ENCODE measurements at regions not wholly inside any gene's neighbourhood (a gene's known extent, or its start where the extent isn't known, plus 50 kb on each side); places are given as distances from the start of the nearest gene placed in this dataset.
"Not testable (repeated sequence)": the region's sequence is repeated elsewhere in the genome, so short reads cannot be mapped to it uniquely, and the experiment has no call there.

DNA sequence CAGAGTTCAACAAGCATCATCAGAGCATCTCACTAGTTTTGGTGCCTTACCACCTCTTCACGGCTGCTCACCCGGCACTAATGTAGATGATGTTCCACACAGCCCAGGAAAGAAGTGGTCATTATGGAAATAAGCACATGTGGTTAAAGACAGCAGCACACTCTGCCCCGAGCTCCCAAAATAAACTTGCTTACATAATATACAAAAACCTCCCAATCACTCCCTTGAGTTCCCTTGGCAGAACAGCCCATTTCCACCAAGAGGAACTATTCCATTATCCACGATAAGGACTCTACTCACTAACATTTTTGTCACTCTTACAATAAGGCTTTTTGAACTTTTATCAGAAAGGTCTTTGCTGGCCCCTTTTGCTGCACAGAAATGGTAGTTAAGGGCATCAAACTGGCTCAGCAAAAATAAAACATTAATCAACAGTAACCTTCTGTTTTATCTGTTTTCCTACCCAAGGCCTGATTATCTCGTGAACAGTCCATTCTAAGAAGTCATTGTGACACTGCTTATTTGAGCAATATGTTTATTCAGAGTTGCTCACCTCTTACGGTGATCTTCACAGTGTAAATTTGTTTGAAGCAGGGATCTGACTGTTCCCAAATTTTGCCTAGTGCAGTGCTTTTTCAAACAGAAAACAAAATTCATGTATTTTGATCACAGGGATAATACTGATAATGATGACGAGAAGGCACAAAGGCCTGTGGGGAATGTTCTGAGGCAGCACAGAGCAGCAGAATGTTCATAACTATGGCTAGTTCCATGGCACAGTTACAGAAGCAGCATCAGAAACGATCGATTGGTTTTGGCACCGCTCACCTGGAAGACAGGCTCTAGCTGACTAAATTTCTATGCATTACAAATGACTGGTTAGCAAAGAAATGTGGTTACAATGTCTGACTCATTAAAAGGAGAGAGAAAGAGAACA, 399.8 kb upstream of the PIK3R1 start:
- DNase-seq (ENCODE audit: low read depth), result peak; percentile 30

DNA sequence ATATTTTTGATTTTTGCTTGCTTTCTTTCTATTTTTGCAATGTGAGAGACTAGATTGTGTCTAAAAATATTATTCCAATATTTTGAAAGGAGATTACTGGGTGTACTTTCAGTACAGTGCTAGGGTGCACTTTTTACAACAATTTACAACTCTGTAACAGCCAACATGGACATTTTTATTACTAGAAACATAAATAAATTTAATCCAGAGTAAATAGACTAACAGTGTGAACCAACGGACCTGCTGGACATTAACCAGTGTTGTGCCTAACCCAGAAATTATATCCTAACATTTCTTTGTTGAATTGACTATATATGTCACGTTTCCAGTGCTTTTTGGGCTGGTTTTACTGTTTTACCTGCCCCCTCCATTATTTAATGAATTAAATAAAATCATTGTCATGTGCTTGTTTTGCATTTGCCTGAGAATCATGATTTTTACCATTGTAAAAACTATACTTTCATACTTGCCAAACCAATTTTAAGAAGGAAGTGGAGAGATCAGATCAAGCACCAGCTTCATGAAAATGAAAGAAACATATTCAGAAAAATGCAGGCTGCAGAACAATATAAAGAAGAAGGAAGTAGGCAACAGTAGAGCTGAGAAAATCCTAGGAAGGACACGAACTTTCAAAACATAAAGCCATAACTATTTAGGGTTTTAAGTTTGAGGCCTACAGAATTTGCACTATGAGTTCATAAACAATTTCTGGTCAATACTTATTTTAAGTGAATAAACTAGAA, 400.8 kb upstream of the PIK3R1 start:
- no peak for DNase-seq (ENCODE audit: low read depth)

DNA sequence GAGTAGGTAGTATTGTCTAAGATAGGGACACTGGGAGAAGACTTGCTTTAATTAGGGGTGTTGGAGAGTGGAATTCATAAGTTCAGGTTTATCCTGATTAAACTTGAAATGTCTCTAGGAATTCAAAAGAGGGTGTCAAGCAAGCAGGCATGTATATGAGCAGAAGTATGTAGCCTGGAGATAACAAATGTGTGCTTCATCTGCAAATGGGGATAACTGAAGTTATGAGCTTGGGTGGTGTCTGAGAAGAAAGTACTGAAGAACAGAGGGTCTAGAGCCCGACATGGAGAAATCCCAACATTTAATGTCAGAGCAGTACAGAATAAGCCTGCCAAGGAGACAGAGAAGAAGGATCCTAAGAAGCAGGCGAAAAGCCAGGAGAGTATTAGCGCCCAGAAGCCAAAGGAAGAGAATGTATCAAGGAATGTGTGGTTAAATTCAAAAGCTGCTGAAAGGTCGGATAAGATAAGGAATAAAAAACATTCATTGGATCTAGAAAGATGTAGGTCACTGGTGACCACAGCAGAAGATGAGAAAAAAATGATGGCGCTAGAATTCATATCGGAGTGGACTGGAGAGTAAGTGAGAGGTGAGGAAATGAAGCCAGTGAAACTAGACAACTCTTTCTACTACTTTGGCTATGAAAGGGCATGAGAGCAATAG, 401.5 kb upstream of the PIK3R1 start:
- DNase-seq (ENCODE audit: low read depth), result no peak

DNA sequence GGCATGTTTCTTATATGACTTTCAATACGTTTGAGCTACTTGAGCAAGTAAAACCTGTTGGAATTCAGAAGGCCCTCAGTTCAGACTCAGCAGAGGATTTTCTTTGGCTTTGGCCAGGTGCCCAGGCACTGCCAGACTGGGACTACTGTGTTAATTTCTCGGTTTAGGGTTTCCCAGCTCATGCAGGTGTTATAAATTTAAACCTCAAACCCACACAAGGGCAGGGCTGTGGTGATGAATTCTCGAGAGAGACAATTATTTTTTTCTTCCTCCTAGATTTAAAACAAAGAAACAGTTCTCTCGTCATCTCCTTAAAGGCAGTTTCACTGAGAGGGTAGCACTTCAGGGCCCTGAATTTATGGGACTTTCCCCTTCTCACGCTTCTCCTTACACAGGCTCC, 406.0 kb upstream of the PIK3R1 start:
- DNase-seq (ENCODE audit: low read depth), result peak; percentile 27

DNA sequence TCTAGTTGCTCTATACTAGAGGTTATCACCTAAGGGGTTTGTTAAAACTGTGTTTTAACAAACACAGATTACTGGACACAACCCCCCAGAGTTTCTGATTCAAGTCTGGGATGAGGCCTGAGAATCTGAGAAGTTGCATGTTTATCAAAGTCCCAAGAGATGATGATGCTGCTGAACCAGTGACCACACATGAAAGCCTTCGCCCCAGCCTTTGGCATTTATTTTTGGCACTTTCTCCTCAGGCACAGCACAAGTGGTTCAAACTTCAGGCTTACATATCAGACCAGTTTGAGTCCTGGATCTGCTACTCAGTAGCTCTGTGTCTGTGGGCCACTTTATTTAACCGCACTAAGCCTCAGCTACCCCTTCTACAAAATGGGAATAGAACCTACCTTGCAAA, 407.2 kb upstream of the PIK3R1 start:
- no peak for DNase-seq (ENCODE audit: low read depth)

DNA sequence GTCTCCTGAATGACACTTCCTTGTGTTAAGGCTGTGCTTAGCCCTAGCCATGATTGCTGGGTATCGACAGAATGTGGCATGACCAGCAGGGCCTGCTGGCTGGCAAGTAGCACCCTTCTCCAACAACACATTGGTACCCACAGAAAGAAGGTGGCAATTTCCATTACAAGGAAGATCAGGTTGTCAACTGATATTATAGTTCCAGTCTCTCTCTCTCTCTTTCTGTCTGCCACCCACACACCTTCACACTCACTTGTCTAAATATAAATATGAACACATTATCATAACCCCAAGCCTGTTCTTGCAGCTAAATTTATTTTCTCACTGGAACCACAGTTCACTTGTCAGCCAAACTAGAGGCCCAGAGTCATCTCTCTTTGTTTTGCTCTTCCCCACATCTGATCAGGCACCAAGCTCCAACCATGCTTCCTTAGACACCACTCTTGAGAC, 408.1 kb upstream of the PIK3R1 start:
- no peak for DNase-seq (ENCODE audit: low read depth)

DNA sequence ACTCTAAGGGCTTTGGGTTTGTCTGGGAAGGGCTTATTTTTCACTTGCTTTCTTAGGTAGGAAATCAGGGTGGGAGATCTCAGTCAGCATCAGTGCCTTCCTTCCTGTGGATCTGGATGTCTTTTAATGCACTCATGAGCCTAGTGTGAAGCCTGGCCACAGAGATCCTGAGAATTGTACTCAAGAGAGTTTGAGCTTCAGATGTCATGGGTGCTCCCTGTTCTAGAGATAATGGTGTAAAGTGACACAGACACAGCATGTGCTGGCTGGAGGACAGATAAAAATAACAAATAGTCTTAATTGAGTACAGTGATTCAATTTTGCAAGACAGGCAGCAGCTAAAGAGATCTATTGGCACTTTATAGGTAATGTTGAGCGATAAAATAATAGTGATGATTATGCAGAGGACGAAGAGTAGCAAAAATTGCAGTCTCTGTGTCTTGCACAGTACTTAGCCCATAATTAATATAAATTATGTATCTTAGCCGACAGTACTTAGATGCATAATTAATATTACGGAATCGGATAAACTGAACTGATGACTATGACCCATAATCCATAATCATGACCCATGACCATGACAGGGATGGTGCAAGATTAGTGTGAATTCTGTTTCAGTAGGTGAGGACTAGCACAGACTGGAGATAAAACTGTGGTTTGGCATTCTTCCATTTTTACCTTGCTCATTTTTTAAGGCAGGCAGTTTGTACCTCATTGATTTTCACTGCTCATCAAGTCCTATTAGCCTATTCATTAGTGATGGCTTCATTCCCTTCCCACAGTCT, 408.7 kb upstream of the PIK3R1 start:
- no peak for DNase-seq (ENCODE audit: low read depth)

DNA sequence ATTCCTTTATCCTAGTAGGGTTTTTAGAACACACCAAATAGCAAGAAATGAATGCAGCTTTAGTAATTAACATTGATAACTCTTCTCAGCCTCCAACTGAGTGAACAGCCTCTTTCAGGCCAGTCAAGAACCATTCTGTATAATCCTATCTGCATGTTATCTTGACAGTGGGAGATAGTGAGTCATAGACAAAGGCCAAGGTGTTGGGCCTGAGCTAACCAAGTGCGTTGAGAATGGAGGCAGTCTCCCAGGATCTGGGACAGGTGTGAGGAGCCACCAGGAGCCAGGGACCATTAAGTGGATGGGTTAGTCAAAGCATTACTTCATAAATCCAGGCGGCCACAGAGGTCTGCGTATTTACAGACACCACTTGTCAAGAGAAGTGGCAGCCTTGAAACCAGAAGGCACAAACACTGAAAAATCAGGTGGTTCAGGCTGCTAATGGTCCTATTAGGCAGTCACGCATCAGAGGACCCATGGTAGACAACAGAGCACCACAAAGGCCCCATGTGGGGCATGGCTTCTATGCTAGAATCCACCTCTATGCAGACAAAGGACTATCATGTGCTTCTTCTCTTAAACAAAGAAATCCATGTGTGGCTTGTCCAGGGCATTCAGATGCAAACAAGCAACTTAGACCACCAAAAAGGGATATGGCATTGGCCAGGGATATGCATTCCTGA, 409.7 kb upstream of the PIK3R1 start:
- no peak for DNase-seq (ENCODE audit: low read depth)

DNA sequence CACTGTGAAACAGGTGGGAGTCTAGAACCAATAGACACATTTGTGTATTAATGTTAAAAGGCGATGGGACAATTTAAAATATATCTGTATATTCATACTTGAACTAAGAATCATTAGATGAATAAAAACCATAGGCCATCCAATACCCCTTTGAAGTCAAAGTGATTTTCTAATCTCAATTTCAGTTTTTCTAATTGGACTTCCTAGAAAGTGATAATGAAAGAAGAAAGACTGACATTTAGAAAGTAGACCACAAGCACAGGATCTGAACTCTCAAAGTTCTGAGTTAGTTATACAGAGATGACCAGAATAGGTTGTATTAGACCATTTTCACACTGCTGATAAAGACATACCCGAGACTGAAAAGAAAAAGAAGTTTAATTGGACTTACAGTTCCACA, 412.8 kb upstream of the PIK3R1 start:
- DNase-seq (ENCODE audit: low read depth), result no peak

DNA sequence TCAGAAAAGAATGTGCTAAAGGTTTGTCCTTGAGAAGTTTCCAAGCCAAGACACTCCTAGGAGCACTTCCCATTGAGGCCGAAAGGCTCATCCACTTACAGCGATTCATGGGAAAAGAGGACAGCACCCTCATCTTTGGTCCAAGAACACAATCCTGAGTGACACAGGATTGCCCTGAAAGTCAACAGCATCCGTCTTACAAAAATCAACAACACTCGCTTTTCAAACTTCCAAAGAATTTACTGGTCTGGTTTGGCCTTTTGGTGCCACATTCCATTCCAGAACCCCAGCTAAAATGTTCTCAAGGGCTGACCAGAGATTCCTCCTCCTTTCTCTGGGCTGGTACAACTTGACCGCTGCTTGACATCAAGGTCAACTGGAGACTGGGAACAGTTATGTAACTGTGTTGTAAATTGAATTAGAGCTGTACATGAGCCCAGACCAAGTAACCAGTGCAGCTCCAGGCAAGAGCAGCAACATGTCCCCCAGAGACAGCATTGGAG, 415.8 kb upstream of the PIK3R1 start:
- DNase-seq (ENCODE audit: low read depth), result no peak

DNA sequence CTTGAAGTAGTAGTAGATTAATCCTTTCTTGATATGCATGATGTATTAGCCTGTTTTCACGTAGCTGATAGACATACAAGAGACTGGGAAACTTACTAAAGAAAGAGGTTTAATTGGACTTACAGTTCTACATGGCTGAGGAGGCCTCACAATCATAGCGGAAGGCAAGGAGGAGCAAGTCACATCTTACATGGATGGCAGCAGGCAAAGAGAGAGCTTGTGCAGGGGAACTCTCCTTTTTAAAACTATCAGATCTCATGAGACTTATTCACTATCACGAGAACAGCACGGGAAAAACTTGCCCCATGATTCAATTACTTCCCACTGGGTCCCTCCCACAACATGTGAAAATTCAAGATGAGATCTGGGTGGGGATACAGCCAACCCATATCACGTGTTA, 417.1 kb upstream of the PIK3R1 start:
- DNase-seq (ENCODE audit: low read depth), result not testable (repeated sequence)

DNA sequence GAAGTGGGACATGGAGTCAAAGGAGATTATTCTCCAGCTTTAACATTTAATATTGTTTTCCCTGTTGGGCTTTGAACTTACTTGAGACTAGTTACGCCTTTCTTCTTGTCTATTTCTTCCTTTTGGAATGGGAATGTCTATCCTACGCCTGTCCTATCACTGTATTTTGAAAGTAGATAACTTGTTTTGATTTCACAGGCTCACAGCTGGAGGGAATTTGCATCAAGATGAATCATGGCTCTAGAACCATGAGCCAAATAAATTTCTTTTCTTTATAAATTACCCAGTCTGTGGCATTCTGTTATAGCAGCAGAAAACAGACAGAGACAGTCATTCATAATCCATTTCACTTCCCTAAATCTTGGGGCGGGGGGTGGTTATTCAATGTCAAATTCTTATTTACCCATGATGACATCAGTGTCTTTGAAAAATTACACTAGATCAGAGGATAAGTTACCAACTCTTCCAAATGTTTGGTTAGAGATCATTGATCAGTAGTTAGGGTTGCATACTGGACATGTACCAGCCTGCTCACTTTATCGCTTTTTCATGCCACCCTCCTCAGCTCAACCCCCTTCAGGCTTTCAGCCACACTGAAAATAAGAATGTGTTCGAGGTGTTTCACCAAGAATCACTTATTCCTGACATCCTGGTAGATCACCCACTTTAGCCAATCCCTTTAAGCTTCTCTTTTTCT, 419.6 kb upstream of the PIK3R1 start:
- DNase-seq (ENCODE audit: low read depth), result peak; percentile 13

DNA sequence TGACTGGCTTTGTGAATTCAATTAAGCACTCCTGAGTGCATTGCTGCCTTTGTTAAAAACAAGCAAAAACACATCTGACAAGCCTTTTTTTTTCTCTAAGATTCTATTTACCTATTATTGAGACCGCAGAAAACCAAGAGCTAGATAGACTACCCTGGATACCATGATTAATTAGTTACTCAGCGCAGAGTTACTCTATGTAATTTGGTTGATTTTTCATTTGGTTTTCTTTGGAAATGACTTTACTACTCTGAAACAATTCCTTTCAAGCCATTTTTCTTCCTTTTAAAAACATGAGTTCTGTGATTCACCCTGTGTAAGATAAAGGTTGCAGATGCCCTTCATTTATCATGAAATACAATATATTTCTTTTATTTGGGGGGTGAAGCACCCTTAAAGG, 421.6 kb upstream of the PIK3R1 start:
- DNase-seq (ENCODE audit: low read depth), result no peak

DNA sequence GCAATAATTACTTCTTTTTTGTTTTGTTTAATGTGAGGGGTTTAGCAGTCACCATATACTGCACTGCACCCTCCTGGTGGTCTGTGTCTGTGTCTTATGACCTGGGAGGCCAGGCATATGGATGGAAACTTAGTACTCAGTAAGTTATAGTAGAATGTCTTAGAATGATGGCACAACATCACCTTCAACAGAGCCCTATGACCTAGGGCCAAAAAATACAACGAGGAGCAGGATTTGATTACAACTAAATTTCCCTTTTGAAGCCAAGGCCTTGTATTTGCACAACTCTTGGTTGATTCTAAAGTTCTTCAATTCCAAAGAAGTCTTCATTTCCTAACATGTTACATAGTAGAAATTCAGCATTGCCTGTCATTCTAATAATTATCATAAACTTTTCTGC, 422.1 kb upstream of the PIK3R1 start:
- no peak for DNase-seq (ENCODE audit: low read depth)

DNA sequence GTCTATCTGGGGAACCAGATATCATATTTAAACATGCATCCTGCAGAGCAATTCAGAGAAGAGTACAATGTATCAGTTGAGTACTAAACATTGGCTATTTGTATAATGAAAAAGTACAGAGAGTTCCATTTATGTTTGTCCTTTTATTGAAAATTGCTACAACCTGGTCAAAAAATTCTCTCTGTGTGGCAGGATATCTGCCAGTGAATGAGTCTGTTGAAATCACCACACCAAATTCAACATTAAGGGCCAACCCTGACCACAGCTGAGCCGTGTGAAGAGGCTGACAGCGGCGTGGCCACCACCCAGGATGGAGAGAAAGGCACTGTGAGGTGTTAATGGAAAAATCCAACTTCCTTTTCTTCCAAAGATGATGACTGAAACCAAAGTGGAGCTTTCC, 422.7 kb upstream of the PIK3R1 start:
- no peak for DNase-seq (ENCODE audit: low read depth)

DNA sequence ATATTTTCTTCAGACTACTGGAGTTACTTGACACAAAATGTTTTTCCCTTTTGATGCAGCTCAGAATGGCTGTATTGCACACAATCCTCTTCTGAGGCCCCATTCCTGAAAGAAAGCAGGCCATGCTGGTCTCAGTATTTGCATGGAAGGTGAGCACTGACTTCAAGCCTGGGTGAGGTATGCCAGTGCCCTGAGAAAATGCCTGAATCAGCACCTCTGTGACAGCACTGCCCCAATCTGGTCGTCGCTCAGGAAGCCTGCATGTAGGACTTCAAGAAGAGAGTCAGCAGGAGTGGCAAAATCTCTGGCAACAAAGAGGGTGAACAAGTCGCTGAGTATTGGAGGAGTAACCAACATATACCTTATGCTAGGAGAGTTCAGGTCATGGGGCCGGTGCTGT, 425.2 kb upstream of the PIK3R1 start:
- no peak for DNase-seq (ENCODE audit: low read depth)

DNA sequence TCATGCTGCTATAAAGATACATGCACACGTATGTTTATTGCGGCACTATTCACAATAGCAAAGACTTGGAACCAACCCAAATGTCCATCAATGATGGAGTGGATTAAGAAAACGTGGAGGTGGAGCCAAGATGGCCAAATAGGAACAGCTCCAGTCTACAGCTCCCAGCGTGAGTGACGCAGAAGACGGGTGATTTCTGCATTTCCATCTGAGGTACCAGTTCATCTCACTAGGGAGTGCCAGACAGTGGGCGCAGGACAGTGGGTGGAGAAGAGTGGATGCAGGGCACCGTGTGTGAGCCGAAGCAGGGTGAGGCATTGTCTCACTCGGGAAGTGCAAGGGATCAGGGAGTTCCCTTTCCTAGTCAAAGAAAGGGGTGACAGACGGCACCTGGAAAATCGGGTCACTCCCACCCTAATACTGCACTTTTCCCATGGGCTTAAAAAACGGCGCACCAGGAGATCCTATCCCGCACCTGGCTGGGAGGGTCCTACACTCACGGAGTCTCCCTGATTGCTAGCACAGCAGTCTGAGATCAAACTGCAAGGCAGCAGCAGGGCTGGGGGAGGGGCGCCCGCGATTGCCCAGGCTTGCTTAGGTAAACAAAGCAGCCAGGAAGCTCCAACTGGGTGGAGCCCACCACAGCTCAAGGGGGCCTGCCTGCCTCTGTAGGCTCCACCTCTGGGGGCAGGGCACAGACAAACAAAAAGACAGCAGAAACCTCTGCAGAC, 435.5 kb upstream of the PIK3R1 start:
- not testable (repeated sequence) for DNase-seq (ENCODE audit: low read depth)

DNA sequence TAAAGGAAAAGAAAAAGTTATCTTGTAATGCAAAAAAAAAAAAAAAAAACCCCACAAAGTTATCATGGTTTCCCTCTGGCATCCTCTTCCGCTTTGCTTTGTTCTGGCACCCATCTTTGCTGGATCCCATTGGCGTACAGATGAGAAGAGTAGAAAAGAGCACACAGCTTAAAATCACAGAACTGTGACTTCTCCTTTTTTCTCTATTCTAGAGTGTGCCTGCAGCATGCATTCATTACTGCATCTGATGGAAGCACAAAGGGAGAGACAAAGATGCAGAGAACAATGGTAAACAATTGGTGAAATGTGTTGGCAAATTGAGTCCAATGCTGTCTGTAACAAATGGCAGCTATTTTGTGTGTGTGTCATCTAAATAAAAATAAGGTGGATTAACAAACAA, 440.8 kb upstream of the PIK3R1 start:
- DNase-seq (ENCODE audit: low read depth), result no peak

DNA sequence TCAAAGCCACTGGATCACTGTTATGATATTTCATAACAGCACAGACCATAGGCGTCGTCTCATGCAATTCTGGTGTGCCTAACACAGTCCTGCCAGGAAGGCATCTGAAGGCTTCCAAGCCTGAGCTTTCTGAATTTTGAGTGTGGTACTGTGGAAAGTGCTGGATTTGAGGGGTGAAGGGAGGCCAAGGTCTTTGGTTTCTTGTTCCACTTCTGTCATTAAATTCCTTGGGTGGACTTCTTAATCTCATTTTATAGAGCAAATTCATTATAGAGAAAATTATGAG, 441.3 kb upstream of the PIK3R1 start:
- DNase-seq (ENCODE audit: low read depth), result no peak
